B cell (primary cell): ENCODE measurements at regions not wholly inside any gene's neighbourhood (a gene's known extent, or its start where the extent isn't known, plus 50 kb on each side); places are given as distances from the start of the nearest gene placed in this dataset.

Experiments
- ATAC-seq: fragments of 200-7000 bp; cut with Tn5 transposase; one replicate; pipeline ENCODE4 v1.10.0; 2021; ENCODE audit warnings: low read depth, mild to moderate bottlenecking, moderate number of reproducible peaks, moderate library complexity
- CTCF ChIA-PET: fragments of 350-600 bp; sonication (Branson Sonifier 250); formaldehyde crosslinking; loops from one replicate; lab custom pipeline; 2021; ENCODE audit warnings: antibody characterized with exemption, inconsistent platforms; lab: Charles Lee
- POLR2A ChIA-PET: fragments of 350-600 bp; sonication (Branson Sonifier 250); formaldehyde crosslinking; loops from one replicate; lab custom pipeline; 2021; ENCODE audit warnings: antibody characterized with exemption; lab: Charles Lee
- DNase-seq: peaks from one replicate; pipeline ENCODE4 v3.0.0; 2013
- H2AFZ ChIP-seq: 2 replicates; pipeline ENCODE4 v1.6.1; 2012; ENCODE audit warnings: mild to moderate bottlenecking, low read depth, low read length; ENCODE audit not compliant: insufficient read depth, poor library complexity, severe bottlenecking
- H3K27ac ChIP-seq, 2 donors: 1 replicate in 1 of 2; 2 replicates in 1 of 2; pipeline ENCODE4 v1.5.1; 2012 to 2013; ENCODE audit warnings: low read length in 2 of 2, mild to moderate bottlenecking in 2 of 2, moderate library complexity in 1 of 2
- H3K27me3 ChIP-seq, 4 experiments: fragments of 200-600 bp in 1 of 4; sonication (generic) in 1 of 4; replicated peaks in 1 of 4; 1 replicate in 2 of 4; 2 replicates in 2 of 4; pipeline versions ENCODE4 v1.6.1 to v1.7.0; 2013 to 2016; ENCODE audit warnings: low read length in 3 of 4, mild to moderate bottlenecking in 2 of 4, mixed read lengths in 1 of 4, moderate library complexity in 1 of 4; ENCODE audit not compliant: insufficient read depth in 4 of 4, control insufficient read depth in 3 of 4; ENCODE audit errors: control extremely low read depth in 1 of 4
- H3K36me3 ChIP-seq, 2 experiments: replicated peaks in 1 of 2; 1 replicate in 1 of 2; 2 replicates in 1 of 2; pipeline versions ENCODE4 v1.6.1 to v1.7.1; 2013; ENCODE audit warnings: low read length in 1 of 2; ENCODE audit not compliant: insufficient read depth in 2 of 2, control insufficient read depth in 1 of 2; ENCODE audit errors: control extremely low read depth in 1 of 2, extremely low read depth in 1 of 2
- H3K4me1 ChIP-seq, 2 donors: fragments of 200-600 bp in 1 of 2; sonication (generic) in 1 of 2; 1 replicate in 1 of 2; 2 replicates in 1 of 2; pipeline versions ENCODE4 v1.5.1 to v1.6.1; 2013 to 2017; ENCODE audit warnings: low read length in 2 of 2; ENCODE audit not compliant: control insufficient read depth in 2 of 2, insufficient read depth in 2 of 2
- H3K4me2 ChIP-seq: replicated peaks from 2 replicates; pipeline ENCODE3; 2012; ENCODE audit warnings: mild to moderate bottlenecking, low read depth, low read length; ENCODE audit not compliant: poor library complexity, severe bottlenecking
- H3K4me3 ChIP-seq, 5 experiments: fragments of 200-600 bp in 1 of 5; sonication (generic) in 1 of 5; 1 replicate in 3 of 5; 2 replicates in 2 of 5; pipeline versions ENCODE4 v1.5.1 to v1.7.0; 2011 to 2016; ENCODE audit warnings: low read length in 4 of 5, mild to moderate bottlenecking in 4 of 5, low read depth in 2 of 5, control low read depth in 1 of 5, moderate library complexity in 1 of 5; ENCODE audit not compliant: insufficient read depth in 1 of 5; ENCODE audit errors: control extremely low read depth in 1 of 5, extremely low read depth in 1 of 5
- H3K79me2 ChIP-seq: fragments of 200-600 bp; sonication (generic); one replicate; pipeline ENCODE4 v1.6.0; 2016; ENCODE audit warnings: low read length; ENCODE audit not compliant: control insufficient read depth, insufficient read depth
- H3K9ac ChIP-seq: fragments of 200-600 bp; sonication (generic); 2 replicates; pipeline ENCODE4 v1.6.1; 2017; ENCODE audit warnings: mild to moderate bottlenecking, low read length, moderate library complexity
- H3K9me3 ChIP-seq, 3 donors: one replicate each; pipeline versions ENCODE4 v1.6.1 to v1.7.1; 2013; ENCODE audit warnings: low read length in 2 of 3; ENCODE audit not compliant: control insufficient read depth in 2 of 3, insufficient read depth in 1 of 3; ENCODE audit errors: control extremely low read depth in 1 of 3
- H4K20me1 ChIP-seq: 2 replicates; pipeline ENCODE4 v1.6.0; 2012; ENCODE audit warnings: mild to moderate bottlenecking, low read length; ENCODE audit not compliant: insufficient read depth, control insufficient read depth, poor library complexity, severe bottlenecking
- H3K27ac Mint-ChIP-seq: one replicate; pipeline ENCODE4 v1.8.0; 2021; ENCODE audit warnings: mixed read lengths
- H3K27me3 Mint-ChIP-seq: one replicate; pipeline ENCODE4 v1.8.0; 2021; ENCODE audit warnings: mixed read lengths
- H3K4me1 Mint-ChIP-seq: one replicate; pipeline ENCODE4 v1.8.0; 2021; ENCODE audit warnings: mixed read lengths
- H3K4me3 Mint-ChIP-seq: one replicate; pipeline ENCODE4 v1.8.0; 2021; ENCODE audit warnings: mixed read lengths
- H3K9me3 Mint-ChIP-seq: one replicate; pipeline ENCODE4 v1.8.0; 2022; ENCODE audit warnings: mixed read lengths; ENCODE audit not compliant: insufficient read depth
- CTCF ChIP-seq: fragments of 200-600 bp; IDR thresholded peaks from one replicate; pipeline ENCODE4 v1.8.0; 2022; ENCODE audit warnings: antibody characterized with exemption, mild to moderate bottlenecking
- EZH2 ChIP-seq: IDR thresholded peaks from 2 replicates; pipeline ENCODE4 v1.6.1; 2012; ENCODE audit warnings: borderline replicate concordance, low read depth, mild to moderate bottlenecking, moderate library complexity, low read length; ENCODE audit not compliant: insufficient read depth, poor library complexity, severe bottlenecking
- WGBS: methylation state at CpG from one replicate; pipeline ENCODE4 v1.1.5; 2013; ENCODE audit warnings: missing lambda C conversion rate; ENCODE audit not compliant: insufficient coverage; 5-methylcytosine and 5-hydroxymethylcytosine counted together
- intact Hi-C: fragments of 100-400 bp; cut with micrococcal nuclease; formaldehyde crosslinking; loops from one replicate; pipeline ENCODE4 v1.10.0; 2022

GRCh38 chr2:15872854-15873253 lies 67.5 kb upstream of the MYCN start:
- Mint-ChIP-seq H3K9me3 (peaks cover 6% of the 10 kb centered on the region), H3K4me3 (no peak overlapping the region), H3K27ac (no peak overlapping the region), H3K27me3 (no peaks in the 10 kb centered on the region), H3K4me1 (no peaks in the 10 kb centered on the region)
- intact Hi-C loops: no loop called here
- Histone ChIP-seq H4K20me1 (no peaks in the 10 kb centered on the region), H3K27me3 (no peaks in the 10 kb centered on the region), H2AFZ (no peak overlapping the region), H3K27ac (no peak overlapping the region), H3K4me3 (no peak overlapping the region), H3K79me2 (no peaks in the 10 kb centered on the region), H3K4me2 (no peak overlapping the region), H3K4me1 (no peaks in the 10 kb centered on the region), H3K36me3 (no peaks in the 10 kb centered on the region), H3K9me3 (peaks cover 0 to 9% (median 3%) of the 10 kb centered on the region in 3 donors), H3K9ac (no peak overlapping the region)
- no peak for DNase-seq
- 100% methylated on average over 2 of the region's 6 CpGs for WGBS
- ChIA-PET POLR2A (no interaction called here), CTCF (no interaction called here)
- no peak for TF ChIP-seq EZH2
- no peak for TF ChIP-seq CTCF
- no peak for ATAC-seq

GRCh38 chr2:15874321-15874720 lies 66.0 kb upstream of the MYCN start:
- no peak overlapping the region for H3K9ac ChIP-seq
- H3K4me1 ChIP-seq: no peaks in the 10 kb centered on the region
- Mint-ChIP-seq H3K9me3 (peaks cover 6% of the 10 kb centered on the region), H3K27me3 (no peaks in the 10 kb centered on the region), H3K4me1 (no peaks in the 10 kb centered on the region), H3K27ac (no peak overlapping the region), H3K4me3 (no peak overlapping the region)
- intact Hi-C loops: no loop called here
- POLR2A ChIA-PET: no interaction called here
- no peaks in the 10 kb centered on the region for H4K20me1 ChIP-seq
- DNase-seq (no peak), ATAC-seq (no peak)
- H3K9me3 ChIP-seq: peaks cover 0 to 9% (median 3%) of the 10 kb centered on the region in 3 donors
- H3K27ac ChIP-seq: no peak overlapping the region
- H3K79me2 ChIP-seq: no peaks in the 10 kb centered on the region
- H3K36me3 ChIP-seq: no peaks in the 10 kb centered on the region
- H3K27me3 ChIP-seq: no peaks in the 10 kb centered on the region
- H2AFZ ChIP-seq: no peak overlapping the region
- H3K4me3 ChIP-seq: no peak overlapping the region
- TF ChIP-seq EZH2 (no peak), CTCF (no peak)
- no peak overlapping the region for H3K4me2 ChIP-seq
- 93% methylated on average over 3 of the region's 3 CpGs for WGBS
- CTCF ChIA-PET: no interaction called here
